RPMI7951 (cell line): ENCODE measurements at regions not wholly inside any gene's neighbourhood (a gene's known extent, or its start where the extent isn't known, plus 50 kb on each side); places are given as distances from the start of the nearest gene placed in this dataset.

ENCODE experiments used
- DNase-seq: peaks from one replicate; pipeline ENCODE4 v3.0.0-alpha.2; 2012; ENCODE audit warnings: low read depth

DNA sequence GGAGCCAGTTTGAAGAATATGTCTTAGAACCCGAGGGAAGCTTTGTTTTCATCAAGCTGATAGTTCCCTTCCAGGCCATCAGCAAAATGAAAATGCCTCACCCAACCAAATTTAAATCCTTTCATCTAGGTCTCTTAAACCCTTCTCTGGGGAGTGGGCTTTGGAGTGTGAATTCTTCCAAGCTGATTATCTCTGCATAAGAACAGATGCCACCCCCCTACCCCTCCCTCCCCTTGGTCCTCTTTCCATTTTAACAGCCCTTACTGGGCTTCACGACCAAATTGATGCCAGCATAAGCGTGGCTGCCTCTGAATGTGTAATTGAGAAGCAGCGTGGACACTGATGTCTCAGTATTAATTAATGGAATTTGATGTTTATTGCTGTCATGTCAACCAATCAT, 509.7 kb upstream of the CLINT1 start:
- DNase-seq: no peak

DNA sequence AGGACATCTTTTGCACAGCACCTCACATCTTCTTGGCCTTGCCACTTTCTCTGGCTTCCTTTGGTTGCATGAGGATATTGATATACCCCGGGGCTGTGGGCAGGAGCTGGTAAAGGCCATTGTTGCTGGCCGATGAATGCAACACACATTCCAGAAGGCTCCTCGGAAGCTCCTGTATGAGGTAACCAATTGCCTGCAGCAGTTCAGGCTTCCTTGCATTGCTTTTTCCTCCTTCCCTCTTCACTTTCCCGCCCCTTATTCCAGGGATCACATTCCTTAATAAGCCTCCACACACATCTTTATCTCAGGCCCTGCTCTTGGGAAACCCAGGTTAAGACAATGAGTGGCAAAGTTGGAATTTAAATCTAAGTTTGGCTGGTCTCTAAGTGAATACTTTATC, 505.4 kb upstream of the CLINT1 start:
- peak; percentile 24 for DNase-seq

DNA sequence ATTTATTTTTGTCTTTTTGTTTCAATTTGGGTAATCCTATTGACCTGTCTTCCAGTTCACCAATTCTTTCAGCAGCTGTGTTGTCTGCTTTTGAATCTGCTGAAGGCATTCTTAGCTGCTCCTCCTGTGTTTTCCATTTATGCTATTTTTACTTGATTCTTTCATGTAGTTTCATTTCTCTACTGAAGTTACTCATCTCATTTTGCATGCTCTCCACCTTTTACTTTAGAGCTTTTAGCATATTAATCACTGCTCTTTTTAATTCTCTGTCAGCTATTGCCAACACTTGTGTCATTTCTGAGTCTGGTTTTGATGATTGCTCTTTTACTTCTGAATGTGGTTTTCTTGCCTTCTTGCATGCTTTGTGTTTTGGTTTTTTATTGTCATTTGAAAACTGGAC, 496.0 kb upstream of the CLINT1 start:
- DNase-seq: no peak

DNA sequence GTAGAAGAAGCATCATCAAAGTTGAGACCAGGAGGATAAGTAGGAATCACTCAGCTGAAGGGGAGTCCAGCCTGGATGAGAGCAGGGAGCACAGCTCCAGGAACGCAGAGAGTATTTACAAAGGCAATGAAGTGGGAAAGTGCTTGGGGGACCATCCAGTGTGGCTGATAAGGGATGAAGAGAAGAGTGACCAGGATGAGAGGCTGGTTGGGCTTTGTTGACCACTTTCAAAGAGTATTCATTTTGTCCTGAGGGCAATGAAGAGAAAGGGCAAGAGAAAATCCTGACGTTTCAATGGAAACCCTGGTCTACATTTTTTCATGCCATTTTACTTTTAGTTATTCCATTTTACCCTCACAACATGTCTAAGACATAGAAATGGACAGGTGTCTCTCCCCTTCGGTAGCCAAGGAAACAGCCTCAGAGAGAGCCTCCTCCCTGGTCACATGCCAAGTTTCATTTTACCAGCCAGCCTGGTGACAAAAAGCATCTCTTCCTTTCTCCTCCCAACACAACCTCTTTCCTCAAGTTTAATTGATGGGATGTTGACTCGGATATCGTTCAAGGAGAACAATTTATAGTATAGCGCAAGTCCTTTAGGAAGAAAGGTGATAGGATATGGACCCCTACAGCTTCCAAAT, 492.7 kb upstream of the CLINT1 start:
- no peak for DNase-seq

DNA sequence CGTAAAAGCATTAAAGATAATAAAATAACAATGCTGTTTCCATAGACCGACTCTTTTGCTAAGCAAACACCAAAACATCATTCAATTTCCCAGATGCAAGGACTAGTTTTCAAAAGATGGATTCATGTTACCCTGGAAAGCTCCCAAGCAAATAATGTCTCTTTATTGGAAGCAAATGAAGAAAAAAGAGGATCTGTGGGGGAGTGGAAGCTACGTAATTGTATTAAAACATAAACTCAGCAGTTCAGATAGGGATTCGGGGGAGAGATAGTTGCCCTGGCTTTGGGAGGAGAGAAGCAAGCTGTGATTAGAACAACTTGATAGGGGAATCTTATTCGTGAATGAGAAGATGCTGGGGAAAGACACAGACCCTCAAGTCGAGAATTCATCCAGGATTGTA, 491.0 kb upstream of the CLINT1 start:
- DNase-seq: no peak

DNA sequence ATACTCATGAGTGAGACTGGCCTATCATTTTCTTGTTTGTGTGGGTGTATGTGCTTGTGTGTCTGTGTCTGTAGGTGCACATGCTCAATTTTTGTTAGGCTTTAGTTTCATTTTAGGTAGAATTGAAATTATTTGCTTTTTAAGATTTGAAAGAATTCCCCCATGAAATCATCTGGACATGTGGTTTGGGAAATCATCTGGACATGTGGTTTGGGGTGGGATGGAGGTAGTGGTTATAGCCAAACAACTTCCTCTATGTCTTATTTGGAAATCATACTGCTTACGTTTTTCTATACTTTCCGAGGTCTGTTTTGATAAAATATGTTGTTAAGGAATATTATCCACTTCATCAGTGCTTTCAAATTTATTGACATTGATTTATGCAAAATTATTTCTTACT, 485.4 kb upstream of the CLINT1 start:
- no peak for DNase-seq

DNA sequence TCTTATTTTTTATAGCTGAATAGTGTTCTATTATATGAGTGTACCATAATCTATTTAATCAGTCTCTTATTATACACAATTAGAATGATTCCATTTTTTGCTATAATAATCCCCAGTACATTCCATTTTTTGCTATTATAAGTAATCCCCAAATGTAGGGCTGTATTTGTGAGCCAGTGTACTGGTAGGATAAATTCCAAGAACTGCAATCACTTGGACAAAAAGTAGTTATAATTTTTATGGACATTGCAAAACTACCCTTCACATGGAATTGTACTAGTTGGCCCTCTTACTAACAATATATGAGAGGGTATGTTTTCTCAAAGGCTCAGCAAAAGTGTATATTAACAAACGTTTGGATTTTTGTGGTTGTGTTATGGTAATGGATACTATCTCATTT, 481.7 kb upstream of the CLINT1 start:
- DNase-seq: no peak

DNA sequence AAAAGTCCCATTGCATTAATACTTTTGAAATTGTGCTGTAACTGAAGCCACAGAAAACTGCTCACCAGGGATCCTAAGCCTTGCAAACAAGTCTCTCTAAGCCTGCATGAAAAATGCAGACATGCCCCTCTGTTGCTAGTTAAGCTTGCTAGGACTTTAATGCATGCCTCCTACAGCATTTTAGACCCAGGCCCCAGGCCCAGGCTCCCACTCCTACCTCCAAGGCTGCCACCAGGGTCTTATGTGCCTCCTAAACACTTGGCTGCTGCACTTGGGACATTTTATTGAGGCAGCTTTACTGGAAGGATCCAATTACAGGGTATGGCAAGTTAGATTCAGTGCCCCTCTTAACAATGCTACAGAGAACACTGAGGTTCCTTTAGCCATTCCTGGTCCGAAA, 467.3 kb upstream of the CLINT1 start:
- no peak for DNase-seq

DNA sequence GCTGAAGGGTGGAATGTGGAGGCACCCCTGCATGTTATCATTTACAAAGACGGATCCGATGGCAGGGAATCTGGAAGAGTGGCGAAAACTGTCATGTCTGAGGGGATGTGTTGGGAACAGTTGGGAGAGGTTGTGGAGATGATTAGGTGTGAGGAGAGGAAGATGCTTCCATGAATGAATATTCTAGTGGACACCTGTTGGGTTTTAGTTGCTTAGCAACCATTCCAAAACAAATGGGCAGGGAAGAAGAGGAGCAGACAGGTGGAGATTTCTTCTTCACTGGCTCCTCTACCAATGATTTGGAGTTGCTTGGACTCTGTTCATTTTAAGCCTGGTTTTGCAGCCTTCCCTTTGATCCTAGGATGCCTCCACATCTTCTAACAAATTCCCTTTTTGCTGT, 465.3 kb upstream of the CLINT1 start:
- DNase-seq: no peak

DNA sequence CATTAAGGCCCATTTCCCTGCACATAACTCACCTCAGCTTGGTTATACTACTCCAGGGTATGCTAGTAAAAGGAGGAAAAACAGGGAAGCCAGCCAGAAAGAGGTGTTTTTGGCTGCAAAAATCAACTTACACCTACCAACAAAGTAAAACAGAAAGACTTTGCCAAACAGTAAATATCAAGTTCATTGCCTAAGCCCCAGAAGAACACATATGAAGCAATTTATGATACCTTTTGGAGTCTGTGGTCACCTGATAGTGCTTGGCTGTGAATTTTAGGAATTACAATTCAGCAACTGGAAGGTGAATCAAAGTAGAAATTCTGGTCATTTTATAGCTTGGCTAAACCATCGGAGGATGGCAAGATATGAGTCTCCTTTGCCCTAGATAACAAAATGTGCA, 463.7 kb upstream of the CLINT1 start:
- no peak for DNase-seq

DNA sequence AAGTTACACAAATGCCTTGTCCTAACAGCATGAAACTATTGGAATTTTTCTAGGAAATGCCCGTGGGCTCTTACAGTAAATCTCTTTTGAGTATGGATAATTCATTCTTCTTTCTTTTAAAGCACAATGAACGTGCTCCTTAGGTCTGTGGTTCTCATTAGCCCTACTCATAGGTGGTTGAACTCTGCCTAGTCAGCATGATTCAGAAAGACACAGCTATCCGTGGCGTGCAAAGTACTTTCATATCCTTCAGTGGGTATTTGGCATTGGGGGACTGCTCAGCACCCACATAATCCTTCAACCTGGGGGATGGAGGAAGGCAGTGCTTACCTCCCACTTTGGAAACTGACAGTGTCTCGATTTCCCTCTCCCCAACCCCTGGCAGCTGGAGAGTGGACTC, 462.0 kb upstream of the CLINT1 start:
- no peak for DNase-seq

DNA sequence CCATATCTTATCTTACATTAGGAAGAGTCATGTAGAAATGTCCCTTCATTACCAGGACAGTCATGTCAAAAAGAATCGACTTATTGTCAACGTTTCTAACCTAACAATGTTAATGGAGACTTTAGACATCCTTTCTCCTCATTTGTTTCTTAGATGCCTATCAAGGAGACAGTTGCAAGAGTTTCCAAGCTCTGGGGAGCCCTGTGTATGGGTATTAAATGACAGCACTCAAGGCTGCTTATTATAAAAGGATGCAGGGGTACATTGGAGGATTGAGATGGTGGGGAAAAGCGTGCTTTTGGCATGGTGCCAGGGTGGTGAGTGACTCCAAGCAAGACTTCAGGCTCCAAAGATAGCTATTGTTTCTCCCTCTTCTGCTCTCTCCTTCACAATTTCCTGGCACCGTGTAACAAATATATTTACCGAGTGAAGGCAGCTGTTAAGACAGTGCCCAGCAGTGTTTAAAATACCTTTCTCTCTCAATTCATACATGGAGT, 461.3 kb upstream of the CLINT1 start:
- no peak for DNase-seq

DNA sequence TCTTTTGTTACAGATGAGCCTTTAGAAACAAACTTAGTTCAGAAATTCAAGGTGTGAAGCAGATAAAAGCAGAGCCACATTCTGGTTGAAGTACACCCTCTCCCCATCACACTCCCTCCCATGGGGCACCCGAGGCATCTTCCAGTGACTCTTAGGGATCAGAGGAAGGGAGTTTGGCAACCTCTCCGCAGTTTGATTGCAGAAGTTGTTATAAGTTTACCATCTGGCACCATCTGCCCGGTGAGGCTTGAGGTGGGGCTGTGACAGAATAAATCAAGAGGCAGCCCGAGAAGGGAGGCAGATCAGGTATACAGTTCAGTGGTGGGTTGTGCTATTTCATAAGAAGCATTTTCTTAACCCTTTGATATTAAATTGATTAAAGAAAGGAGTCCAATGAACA, 458.6 kb upstream of the CLINT1 start:
- DNase-seq: no peak

DNA sequence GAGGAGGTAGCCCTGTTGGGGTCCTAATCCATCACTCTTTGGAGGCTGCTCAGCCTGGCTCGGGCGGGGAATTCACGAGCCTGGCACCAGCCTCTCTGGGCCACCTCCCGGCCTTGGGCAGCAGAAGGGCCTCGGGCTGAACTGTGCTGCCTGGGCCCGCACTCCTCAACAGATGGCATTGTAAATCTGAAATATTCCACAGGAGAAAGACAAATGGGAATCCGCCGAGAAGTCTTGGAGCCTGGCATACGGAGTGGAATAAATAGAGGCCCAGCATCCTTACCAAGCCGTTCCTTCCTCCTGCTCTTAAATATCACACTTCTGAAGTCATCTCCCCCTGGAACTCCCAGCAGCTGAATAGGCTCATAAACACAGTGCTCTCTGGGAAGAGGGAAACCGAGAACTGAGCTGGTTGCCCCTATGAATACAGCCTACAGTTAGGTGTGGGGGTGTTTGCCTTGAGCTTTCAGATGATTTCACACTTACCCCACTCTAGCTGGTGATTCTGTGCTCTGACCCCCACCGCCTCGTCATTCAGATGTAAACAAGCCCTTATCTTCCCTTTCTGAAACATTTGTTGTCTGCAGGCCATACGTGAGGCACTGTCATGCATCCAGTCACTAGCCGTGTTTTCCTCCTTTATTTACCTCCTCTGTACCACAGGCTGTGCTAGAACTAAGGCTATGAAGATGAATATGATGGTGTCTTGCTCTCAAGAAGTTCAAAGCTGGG, 455.0 kb upstream of the CLINT1 start:
- no peak for DNase-seq

DNA sequence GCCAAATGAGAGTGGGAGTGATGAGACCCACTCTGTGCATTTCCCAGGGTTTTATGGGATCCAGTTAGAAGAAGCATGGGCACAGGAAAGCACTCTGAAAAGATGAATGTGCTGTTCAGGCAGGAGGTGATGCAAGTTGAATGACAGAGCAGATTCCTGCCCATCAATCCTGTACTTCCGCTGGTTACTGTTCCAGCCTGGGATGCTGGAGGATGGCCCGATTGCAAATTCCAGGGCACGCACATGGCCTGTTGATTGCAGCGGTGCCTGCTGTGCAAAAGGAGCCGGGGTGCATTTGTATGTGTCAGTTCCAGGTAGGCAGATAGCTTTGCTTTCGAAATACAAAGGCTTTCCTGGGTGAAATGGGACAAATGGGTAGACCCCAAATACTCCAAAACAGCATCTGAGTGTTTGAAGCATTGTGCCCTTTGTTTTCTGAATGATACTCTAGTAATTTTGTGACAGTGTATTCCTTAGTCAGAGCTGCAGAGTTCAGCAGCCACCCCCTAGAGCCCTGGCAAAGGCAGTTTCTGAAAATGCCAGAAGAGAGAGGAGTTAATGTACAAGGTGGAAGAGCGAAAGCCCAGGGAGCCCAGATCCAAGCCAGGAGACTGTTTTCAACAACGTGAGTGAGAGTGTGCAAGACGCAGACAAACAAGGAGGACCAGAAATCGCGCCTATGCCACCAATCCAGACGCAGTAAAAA, 454.2 kb upstream of the CLINT1 start:
- peak; percentile 11 for DNase-seq

DNA sequence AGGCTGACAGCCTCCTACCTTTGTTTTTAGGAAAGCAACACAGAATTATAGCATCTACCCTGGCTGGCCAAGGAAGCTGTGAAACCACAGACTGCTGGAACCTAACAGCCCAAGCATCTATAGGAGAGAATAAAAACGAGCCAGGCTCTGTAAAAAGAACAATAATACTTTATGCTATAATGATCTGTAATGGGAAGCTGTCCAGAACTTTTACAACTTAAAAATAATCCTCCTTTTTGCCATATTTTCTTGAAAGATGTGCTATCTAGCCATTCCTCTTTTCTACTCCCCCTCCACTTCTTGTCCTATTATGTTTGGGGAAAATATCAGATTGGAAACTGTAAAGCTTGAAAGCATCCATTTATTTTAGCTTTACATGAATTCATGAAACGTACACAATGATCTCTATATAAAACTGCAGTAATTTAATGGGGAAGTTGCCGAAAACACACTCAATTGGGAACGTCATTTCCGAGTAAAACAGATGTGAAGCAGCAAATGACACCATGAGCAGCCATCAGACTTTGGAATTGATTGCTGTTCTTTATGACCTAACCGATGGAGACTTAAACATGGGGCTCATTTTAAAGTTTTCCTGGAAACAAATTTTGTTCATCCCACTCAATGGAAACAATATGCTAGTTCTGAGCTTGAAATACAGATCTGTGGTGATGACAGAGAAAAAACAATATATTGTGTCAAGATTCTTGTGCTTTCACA, 450.3 kb upstream of the CLINT1 start:
- DNase-seq: no peak

DNA sequence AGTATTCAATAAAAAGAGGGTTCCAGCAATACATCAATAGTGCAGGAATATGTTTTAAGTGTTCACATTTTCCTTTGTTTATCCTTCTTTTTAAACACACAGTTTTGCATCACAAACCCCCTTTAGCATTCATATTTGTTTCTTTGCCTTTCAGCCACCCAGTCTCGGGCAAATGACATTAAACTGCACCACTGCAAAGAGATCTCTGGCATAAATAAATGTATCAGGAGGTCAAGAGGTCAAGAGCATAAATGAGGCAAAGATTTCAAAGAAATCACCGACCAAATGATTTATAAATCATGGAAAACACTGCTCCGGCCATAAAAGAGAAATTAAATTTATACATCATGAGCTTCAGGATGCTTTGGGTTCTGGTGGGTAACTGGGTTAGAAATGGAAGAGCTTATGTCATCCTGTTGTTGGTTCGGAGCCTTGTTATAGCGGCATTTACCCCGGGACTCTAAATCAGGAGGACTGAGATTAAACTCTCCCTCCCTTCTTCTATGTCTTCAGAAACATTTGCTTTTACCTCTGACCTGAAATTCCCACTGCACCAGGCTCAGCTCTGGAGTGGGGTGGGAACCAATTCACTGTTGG, 449.6 kb upstream of the CLINT1 start:
- no peak for DNase-seq

DNA sequence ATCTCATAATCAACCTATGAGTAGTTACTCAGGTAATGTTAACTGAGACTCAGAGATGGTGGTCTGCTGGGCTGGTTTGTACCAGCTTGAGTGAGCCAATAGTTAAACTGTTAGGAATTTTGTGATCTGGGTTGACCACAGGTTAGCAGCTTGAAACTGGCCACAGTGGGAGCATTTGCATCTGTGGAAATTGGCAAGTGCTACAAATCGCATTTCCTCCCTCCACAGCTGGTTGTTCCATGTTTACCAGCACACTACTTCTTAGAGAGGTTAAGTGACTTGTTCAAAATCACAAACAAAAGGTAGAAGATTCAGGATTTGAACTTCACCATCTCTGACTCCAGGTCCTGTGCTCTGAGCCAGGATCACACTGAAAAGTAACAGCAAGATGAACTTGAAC, 446.9 kb upstream of the CLINT1 start:
- no peak for DNase-seq

DNA sequence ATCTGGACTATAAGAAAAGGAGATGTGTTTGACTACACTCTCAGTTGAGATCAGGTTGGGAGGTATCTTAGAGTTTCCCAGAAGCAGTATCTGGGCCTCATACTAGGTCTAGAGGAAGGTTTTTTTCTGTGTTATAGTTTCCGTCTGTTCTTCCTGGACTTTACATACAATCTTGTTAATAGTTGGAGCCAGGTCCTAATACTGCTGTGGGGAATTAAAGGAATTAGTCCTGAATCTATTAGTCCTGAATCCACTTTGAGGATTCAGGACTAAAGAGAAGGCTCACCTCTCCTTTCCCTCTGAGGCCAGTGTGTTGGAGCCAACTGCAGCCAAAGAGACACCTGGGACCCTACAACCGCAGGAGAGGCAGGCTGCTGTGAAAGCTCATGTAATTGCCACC, 445.7 kb upstream of the CLINT1 start:
- no peak for DNase-seq

DNA sequence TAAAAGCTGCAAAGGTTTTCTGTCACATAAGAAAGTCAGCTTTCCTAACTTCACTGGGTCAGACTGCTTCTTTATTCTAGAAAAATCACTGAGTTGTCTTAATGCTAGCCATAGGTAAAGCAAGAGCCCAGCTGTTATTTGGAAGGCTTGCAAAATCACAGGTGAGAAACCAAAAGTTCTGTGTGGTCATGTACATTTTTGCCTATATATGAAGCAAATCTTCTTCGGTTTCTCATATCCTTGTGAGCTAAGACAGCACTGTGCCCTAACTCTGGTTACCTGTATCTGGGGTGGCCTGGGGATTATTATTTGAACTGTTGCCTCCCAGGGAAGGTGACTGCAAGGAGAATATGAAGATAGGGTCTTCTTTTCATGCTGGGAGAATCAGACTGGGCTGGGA, 444.9 kb upstream of the CLINT1 start:
- DNase-seq: no peak

DNA sequence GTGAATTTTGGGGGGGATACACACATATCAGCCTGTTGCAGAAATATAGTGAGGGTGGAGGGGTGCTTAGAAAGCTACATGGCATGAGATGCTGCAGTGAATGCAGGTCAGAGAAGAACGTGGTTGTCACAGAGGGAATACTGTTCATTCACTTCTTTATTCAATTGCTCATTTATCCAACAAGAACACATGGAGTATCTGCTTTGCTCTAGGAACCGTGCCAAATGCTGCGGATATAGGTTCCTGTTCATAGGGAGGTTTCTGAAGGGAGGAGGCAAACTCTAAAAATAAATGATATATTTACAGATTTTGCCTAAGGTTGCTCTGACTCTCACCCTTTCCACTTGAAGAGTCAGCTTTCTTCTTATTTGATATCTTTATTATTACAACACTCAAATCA, 444.3 kb upstream of the CLINT1 start:
- DNase-seq: no peak

DNA sequence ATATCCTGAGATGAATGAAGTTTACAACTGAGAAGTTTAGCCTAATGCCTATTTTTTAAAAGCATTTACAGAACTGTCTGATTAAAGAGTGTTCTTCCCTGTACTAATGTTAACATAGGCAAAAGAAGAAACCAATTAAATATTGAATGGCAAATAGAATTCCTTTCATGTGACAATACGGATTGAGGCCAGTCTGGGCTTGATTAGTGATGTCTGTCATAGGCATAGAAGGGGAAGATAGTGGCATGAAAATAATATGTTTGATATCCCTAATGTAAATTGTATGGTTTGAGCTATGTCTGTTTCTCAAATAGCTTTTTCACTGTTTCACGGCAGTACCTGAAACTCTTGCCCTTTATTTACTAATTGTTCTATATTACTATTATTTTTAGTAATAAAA, 443.1 kb upstream of the CLINT1 start:
- DNase-seq: no peak
